Psoas muscle (tissue), 7 donors: ENCODE measurements at regions not wholly inside any gene's neighbourhood (a gene's known extent, or its start where the extent isn't known, plus 50 kb on each side); places are given as distances from the start of the nearest gene placed in this dataset.

Source experiments
- ATAC-seq, 4 donors: fragments of 200-7000 bp; cut with Tn5 transposase; one replicate each; pipeline ENCODE4 v1.9.1; 2020; ENCODE audit warnings: moderate library complexity in 3 of 4, mild to moderate bottlenecking in 2 of 4
- DNase-seq, 2 donors: peaks; one replicate each; pipeline ENCODE4 v3.0.0-alpha.2; 2020
- H3K27ac ChIP-seq: fragments of 200-600 bp; one replicate; pipeline ENCODE4 v1.8.0; 2022
- H3K27me3 ChIP-seq, 3 donors: fragments of 200-600 bp in 1 of 3; one replicate each; pipeline versions ENCODE4 v1.6.1 to v1.8.0; 2013 to 2022; ENCODE audit warnings: low read length in 2 of 3, mild to moderate bottlenecking in 2 of 3, moderate library complexity in 1 of 3; ENCODE audit not compliant: insufficient read depth in 3 of 3
- H3K36me3 ChIP-seq, 2 donors: fragments of 200-600 bp in 1 of 2; one replicate each; pipeline versions ENCODE4 v1.6.1 to v1.8.0; 2013 to 2022; ENCODE audit warnings: low read depth in 1 of 2, mild to moderate bottlenecking in 1 of 2, moderate library complexity in 1 of 2; ENCODE audit not compliant: insufficient read depth in 1 of 2
- H3K4me1 ChIP-seq: fragments of 200-600 bp; one replicate; pipeline ENCODE4 v1.8.0; 2022
- H3K4me3 ChIP-seq: fragments of 200-600 bp; one replicate; pipeline ENCODE4 v1.8.0; 2022; ENCODE audit warnings: mild to moderate bottlenecking
- H3K9me3 ChIP-seq: fragments of 200-600 bp; one replicate; pipeline ENCODE4 v1.8.0; 2022
- WGBS, 3 donors: extraction: QIAGEN DNeasy Blood & Tissue Kit; methylation state at CpG; one replicate each; pipeline versions ENCODE4 v1.1.6 to v1.1.7; 2013; 5-methylcytosine and 5-hydroxymethylcytosine counted together
- intact Hi-C, 2 donors: fragments of 100-400 bp; cut with DNase I; formaldehyde crosslinking; loops; one replicate each; pipeline versions ENCODE4 v1.11.0 to v1.14.2; 2022
- TF ChIP-seq, protein P1 (sequence below): fragments of 200-600 bp; IDR thresholded peaks from one replicate; pipeline ENCODE4 v1.8.0; 2022; ENCODE audit warnings: antibody characterized with exemption
- donor health status: healthy with polysubstance abuse.
- donor health status: DM: no; HTN: no; CAD: no; lungs with moderate emphysema.
- donor health status: Bipolar disorder and iron deficiency.
- donor health status: healthy.
- donor health status: DM: yes; HTN: yes; CAD: no.
- donor health status: DM: no; HTN: no; CAD: no.
- donor health status: DM: yes; HTN: yes; CAD: no.

DNA sequence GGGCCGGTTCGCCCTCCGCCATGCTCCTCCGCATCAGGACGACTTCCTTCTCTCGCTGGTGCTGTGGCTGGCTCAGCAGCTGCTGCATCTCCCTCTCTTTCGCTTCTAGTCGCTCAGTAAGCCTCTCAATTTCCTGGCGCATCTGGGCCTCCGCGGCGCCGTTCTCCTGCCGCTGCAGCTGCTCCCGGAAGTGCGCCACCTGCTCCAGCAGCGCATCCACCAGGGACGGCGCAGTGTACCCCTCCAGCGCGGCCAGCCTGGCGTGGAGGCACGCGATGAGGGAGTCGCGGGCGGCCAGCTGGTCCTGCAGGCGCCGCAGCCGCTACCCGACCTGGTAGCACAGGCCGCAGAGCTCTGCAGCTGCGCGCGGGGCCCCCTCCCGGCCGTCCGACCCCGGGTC, 97.4 kb upstream of the MED14 start:
- ATAC-seq (no peak), DNase-seq (no peak)
- TF ChIP-seq, protein P1, sequence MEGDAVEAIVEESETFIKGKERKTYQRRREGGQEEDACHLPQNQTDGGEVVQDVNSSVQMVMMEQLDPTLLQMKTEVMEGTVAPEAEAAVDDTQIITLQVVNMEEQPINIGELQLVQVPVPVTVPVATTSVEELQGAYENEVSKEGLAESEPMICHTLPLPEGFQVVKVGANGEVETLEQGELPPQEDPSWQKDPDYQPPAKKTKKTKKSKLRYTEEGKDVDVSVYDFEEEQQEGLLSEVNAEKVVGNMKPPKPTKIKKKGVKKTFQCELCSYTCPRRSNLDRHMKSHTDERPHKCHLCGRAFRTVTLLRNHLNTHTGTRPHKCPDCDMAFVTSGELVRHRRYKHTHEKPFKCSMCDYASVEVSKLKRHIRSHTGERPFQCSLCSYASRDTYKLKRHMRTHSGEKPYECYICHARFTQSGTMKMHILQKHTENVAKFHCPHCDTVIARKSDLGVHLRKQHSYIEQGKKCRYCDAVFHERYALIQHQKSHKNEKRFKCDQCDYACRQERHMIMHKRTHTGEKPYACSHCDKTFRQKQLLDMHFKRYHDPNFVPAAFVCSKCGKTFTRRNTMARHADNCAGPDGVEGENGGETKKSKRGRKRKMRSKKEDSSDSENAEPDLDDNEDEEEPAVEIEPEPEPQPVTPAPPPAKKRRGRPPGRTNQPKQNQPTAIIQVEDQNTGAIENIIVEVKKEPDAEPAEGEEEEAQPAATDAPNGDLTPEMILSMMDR = no peak
- Histone ChIP-seq H3K27me3 (peaks cover 0 to 14% (median 0%) of the 10 kb centered on the region in 3 donors), H3K36me3 (no peaks in the 10 kb centered on the region), H3K4me1 (no peaks in the 10 kb centered on the region), H3K4me3 (no peak overlapping the region), H3K27ac (no peak overlapping the region), H3K9me3 (no peaks in the 10 kb centered on the region)
- WGBS, 3 donors = 91 to 98% (median 97%) methylated on average over 36 to 39 of the region's 39 CpGs
- intact Hi-C loops = no loop called here

DNA sequence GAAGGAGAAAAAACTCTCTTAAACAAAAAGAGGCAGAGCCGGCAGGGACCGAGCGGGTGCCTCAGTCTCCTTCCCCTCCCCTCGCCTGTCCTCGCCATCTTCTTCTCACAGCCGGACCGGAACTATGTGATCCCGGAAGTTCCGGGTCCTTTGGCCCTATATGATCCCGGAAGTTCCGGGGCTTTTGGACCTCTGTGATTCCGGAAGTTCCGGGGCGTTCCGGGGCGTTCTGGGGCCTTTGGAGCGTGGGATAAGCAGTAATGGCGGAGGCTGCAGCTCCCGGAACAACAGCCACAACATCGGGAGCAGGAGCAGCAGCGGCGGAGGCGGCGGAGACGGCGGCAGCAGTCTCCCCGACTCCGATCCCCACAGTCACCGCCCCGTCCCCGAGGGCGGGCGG, 98.9 kb upstream of the MED14 start:
- TF ChIP-seq, protein P1 = no peak
- no peak overlapping the region for H3K4me3 ChIP-seq
- H3K9me3 ChIP-seq = no peaks in the 10 kb centered on the region
- H3K27ac ChIP-seq = no peak overlapping the region
- WGBS, 3 donors = 95 to 96% (median 96%) methylated on average over 31 to 33 of the region's 33 CpGs
- intact Hi-C loops = no loop called here
- H3K4me1 ChIP-seq = no peaks in the 10 kb centered on the region
- no peak for DNase-seq
- no peaks in the 10 kb centered on the region for H3K36me3 ChIP-seq
- peaks cover 0 to 13% (median 0%) of the 10 kb centered on the region in 3 donors for H3K27me3 ChIP-seq
- ATAC-seq = no peak

DNA sequence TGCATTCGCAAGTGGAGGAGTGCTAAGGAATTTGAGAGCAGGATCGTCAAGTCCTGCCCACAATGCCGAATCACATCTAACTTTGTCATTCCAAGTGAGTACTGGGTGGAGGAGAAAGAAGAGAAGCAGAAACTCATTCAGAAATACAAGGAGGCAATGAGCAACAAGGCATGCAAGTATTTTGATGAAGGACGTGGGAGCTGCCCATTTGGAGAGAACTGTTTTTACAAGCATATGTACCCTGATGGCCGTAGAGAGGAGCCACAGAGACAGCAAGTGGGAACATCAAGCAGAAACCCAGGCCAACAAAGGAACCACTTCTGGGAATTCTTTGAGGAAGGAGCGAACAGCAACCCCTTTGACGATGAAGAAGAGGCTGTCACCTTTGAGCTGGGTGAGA, 100.2 kb upstream of the MED14 start:
- peaks cover 0 to 13% (median 0%) of the 10 kb centered on the region in 3 donors for H3K27me3 ChIP-seq
- H3K4me1 ChIP-seq = no peaks in the 10 kb centered on the region
- ATAC-seq (no peak), DNase-seq (no peak)
- no peaks in the 10 kb centered on the region for H3K9me3 ChIP-seq
- TF ChIP-seq, protein P1 = no peak
- H3K27ac ChIP-seq = no peak overlapping the region
- H3K36me3 ChIP-seq = no peaks in the 10 kb centered on the region
- WGBS, 3 donors = 74 to 82% (median 78%) methylated on average over 7 of the region's 7 CpGs
- intact Hi-C loops = no loop called here
- no peak overlapping the region for H3K4me3 ChIP-seq

DNA sequence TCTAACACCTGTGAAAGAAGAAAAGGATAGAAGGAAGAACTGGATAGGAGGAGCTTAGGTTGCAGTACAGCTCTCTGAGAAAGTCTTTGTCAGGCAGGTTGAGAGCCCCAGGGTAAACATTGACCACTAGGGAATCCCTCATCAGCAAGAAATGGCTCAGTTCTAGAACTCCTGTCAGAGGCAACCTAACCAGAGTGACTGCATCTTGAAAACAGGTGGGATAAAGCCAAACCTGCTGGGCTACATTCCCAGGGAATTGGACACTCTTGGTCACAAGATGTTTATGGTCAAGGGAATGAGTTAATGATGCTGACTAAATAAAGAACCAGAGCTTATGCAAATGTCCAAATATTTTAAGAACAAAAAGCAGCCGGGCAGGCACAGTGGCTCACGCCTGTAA, 108.3 kb upstream of the MED14 start:
- Histone ChIP-seq H3K36me3 (no peaks in the 10 kb centered on the region), H3K9me3 (peaks cover 19% of the 10 kb centered on the region), H3K4me1 (peaks cover 7% of the 10 kb centered on the region), H3K4me3 (no peak overlapping the region), H3K27me3 (peaks cover 0 to 5% (median 0%) of the 10 kb centered on the region in 3 donors), H3K27ac (no peak overlapping the region)
- DNase-seq (no peak), ATAC-seq (no peak)
- intact Hi-C loops = no loop called here
- TF ChIP-seq, protein P1 = no peak
- 67 to 90% (median 84%) methylated on average over 2 of the region's 2 CpGs for WGBS, 3 donors

DNA sequence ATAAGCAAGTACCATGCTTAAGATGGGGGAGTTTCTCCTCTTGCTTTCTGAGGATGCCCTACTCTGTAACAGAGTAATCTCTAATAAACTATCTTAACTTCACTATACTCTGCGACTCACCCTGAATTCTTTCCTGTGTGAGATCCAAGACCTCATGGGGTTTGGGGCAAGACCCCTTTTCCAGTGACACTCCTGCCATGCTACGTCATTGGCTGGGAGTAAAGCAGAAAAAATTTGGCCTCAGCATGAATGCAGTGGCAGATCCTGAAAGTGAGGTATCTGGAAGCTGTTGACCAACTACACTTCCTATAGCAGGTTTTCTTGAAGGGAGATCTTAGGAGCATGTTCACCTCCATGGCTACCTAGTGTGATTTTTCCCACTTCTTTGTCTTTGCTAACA, 109.1 kb upstream of the MED14 start:
- Histone ChIP-seq H3K9me3 (peaks cover 19% of the 10 kb centered on the region), H3K4me3 (no peak overlapping the region), H3K4me1 (peaks cover 7% of the 10 kb centered on the region), H3K27ac (no peak overlapping the region), H3K27me3 (peaks cover 0 to 1% (median 0%) of the 10 kb centered on the region in 3 donors), H3K36me3 (no peaks in the 10 kb centered on the region)
- intact Hi-C loops = no loop called here
- WGBS, 3 donors = 75 to 98% (median 91%) methylated on average over 2 of the region's 2 CpGs
- DNase-seq (no peak), ATAC-seq (no peak)
- TF ChIP-seq, protein P1 = no peak
